ENCODE measurements at regions not wholly inside any gene's neighbourhood (a gene's known extent, or its start where the extent isn't known, plus 50 kb on each side); places are given as distances from the start of the nearest gene placed in this dataset.

- peaks cover 2% of the 10 kb centered on the region for H3K36me3 Mint-ChIP-seq
- H3K4me2 ChIP-seq = no peak overlapping the region
- no peak overlapping the region for H3K4me3 Mint-ChIP-seq
- no peak for DNase-seq (ENCODE audit: low spot score)
- H4K20me1 ChIP-seq (ENCODE audit: low read depth) = no peaks in the 10 kb centered on the region
- H3K4me1 Mint-ChIP-seq = no peaks in the 10 kb centered on the region
- H3K9me3 ChIP-seq (ENCODE audit: low read depth) = no peaks in the 10 kb centered on the region
- H3K79me2 ChIP-seq (ENCODE audit: low read depth) = no peaks in the 10 kb centered on the region
- no peak overlapping the region for H3K27ac ChIP-seq
- H3K27me3 Mint-ChIP-seq (ENCODE audit: insufficient read depth, low read depth) = no peaks in the 10 kb centered on the region
- H3K9ac ChIP-seq = no peak overlapping the region
- TF ChIP-seq EZH2 (IDR thresholded peaks at IDR 0.05) = no peak
- H3K27ac Mint-ChIP-seq = no peak overlapping the region
- no peaks in the 10 kb centered on the region for H3K9me3 Mint-ChIP-seq
- H2AFZ ChIP-seq (replicated peaks) = no peak overlapping the region
- H3K27me3 ChIP-seq = no peaks in the 10 kb centered on the region
- no peaks in the 10 kb centered on the region for H3K4me1 ChIP-seq
- H3K4me3 ChIP-seq = no peak overlapping the region
- H3K36me3 ChIP-seq = no peaks in the 10 kb centered on the region
- H3F3A ChIP-seq (ENCODE audit: low read depth) = no peaks in the 10 kb centered on the region
These were observed 1870.4 kb upstream of the CELF4 start for GRCh38 chr18:39435996-39436395.

- no peaks in the 10 kb centered on the region for H3K36me3 ChIP-seq
- H3K9ac ChIP-seq = no peak overlapping the region
- no peaks in the 10 kb centered on the region for H3K27me3 ChIP-seq
- Mint-ChIP-seq H3K36me3 (peaks cover 2% of the 10 kb centered on the region), H3K27me3 (ENCODE audit: insufficient read depth, low read depth) (no peaks in the 10 kb centered on the region), H3K9me3 (no peaks in the 10 kb centered on the region), H3K4me1 (no peaks in the 10 kb centered on the region), H3K27ac (no peak overlapping the region), H3K4me3 (no peak overlapping the region)
- no peak overlapping the region for H2AFZ ChIP-seq (replicated peaks)
- no peaks in the 10 kb centered on the region for H4K20me1 ChIP-seq (ENCODE audit: low read depth)
- H3K9me3 ChIP-seq (ENCODE audit: low read depth) = no peaks in the 10 kb centered on the region
- H3K27ac ChIP-seq = no peak overlapping the region
- no peak overlapping the region for H3K4me2 ChIP-seq
- TF ChIP-seq EZH2phosphoT487 (IDR thresholded peaks at IDR 0.05) = no peak
- TF ChIP-seq EZH2 (IDR thresholded peaks at IDR 0.05) = no peak
- no peak for TF ChIP-seq CTCF (IDR thresholded peaks at IDR 0.05)
- DNase-seq (ENCODE audit: low spot score) = no peak
- no peak overlapping the region for H3K4me3 ChIP-seq
- H3K4me1 ChIP-seq = no peaks in the 10 kb centered on the region
- H3K79me2 ChIP-seq (ENCODE audit: low read depth) = no peaks in the 10 kb centered on the region
- H3F3A ChIP-seq (ENCODE audit: low read depth) = no peaks in the 10 kb centered on the region
These were observed 1869.6 kb upstream of the CELF4 start for GRCh38 chr18:39435209-39435608.

- Histone ChIP-seq H3K36me3 (no peaks in the 10 kb centered on the region), H3K9ac (no peak overlapping the region), H3K79me2 (ENCODE audit: low read depth) (no peaks in the 10 kb centered on the region), H2AFZ (replicated peaks) (no peak overlapping the region), H4K20me1 (ENCODE audit: low read depth) (no peaks in the 10 kb centered on the region), H3K9me3 (ENCODE audit: low read depth) (no peaks in the 10 kb centered on the region), H3K27ac (no peak overlapping the region), H3K4me2 (no peak overlapping the region), H3K4me1 (no peaks in the 10 kb centered on the region), H3F3A (ENCODE audit: low read depth) (no peaks in the 10 kb centered on the region), H3K27me3 (no peaks in the 10 kb centered on the region), H3K4me3 (no peak overlapping the region)
- DNase-seq (ENCODE audit: low spot score) = no peak
- Mint-ChIP-seq H3K27ac (no peak overlapping the region), H3K9me3 (peaks cover 6% of the 10 kb centered on the region), H3K4me3 (no peak overlapping the region), H3K4me1 (no peaks in the 10 kb centered on the region), H3K27me3 (ENCODE audit: insufficient read depth, low read depth) (no peaks in the 10 kb centered on the region), H3K36me3 (peaks cover 2% of the 10 kb centered on the region)
- no peak for TF ChIP-seq EZH2 (IDR thresholded peaks at IDR 0.05)
These were observed 1868.8 kb upstream of the CELF4 start for GRCh38 chr18:39434223-39434920.

GRCh38 chr18:39425172-39425850, 1859.7 kb upstream of the CELF4 start:
- Mint-ChIP-seq H3K36me3 (peaks cover 7% of the 10 kb centered on the region), H3K9me3 (peaks cover 36% of the 10 kb centered on the region), H3K27ac (no peak overlapping the region), H3K27me3 (ENCODE audit: insufficient read depth, low read depth) (no peaks in the 10 kb centered on the region), H3K4me1 (peaks cover 5% of the 10 kb centered on the region), H3K4me3 (no peak overlapping the region)
- Histone ChIP-seq H2AFZ (replicated peaks) (peak overlapping the region; percentile 26), H4K20me1 (ENCODE audit: low read depth) (no peaks in the 10 kb centered on the region), H3F3A (ENCODE audit: low read depth) (no peaks in the 10 kb centered on the region), H3K79me2 (ENCODE audit: low read depth) (no peaks in the 10 kb centered on the region), H3K27me3 (no peaks in the 10 kb centered on the region), H3K4me2 (no peak overlapping the region), H3K36me3 (no peaks in the 10 kb centered on the region), H3K9me3 (ENCODE audit: low read depth) (no peaks in the 10 kb centered on the region), H3K27ac (no peak overlapping the region), H3K9ac (no peak overlapping the region), H3K4me3 (no peak overlapping the region), H3K4me1 (no peaks in the 10 kb centered on the region)
- TF ChIP-seq CTCF (IDR thresholded peaks at IDR 0.05) (no peak), EZH2 (IDR thresholded peaks at IDR 0.05) (no peak), EZH2phosphoT487 (IDR thresholded peaks at IDR 0.05) (no peak)
- DNase-seq (ENCODE audit: low spot score) = no peak
